AG09309 (cell line): ENCODE measurements at regions not wholly inside any gene's neighbourhood (a gene's known extent, or its start where the extent isn't known, plus 50 kb on each side); places are given as distances from the start of the nearest gene placed in this dataset.

Source experiments
- DNase-seq: peaks from one replicate; pipeline ENCODE4 v3.0.0-alpha.2; 2010; ENCODE audit warnings: low read depth
- H3K4me3 ChIP-seq: 2 replicates; pipeline ENCODE4 v1.5.1; 2011; ENCODE audit warnings: mild to moderate bottlenecking, low read depth, low read length, moderate library complexity; ENCODE audit not compliant: control insufficient read depth
- TF ChIP-seq, protein P1 (sequence below): IDR thresholded peaks from 2 replicates; pipeline ENCODE4 v1.5.1; 2011; ENCODE audit warnings: mild to moderate bottlenecking, low read depth, low read length, inconsistent platforms; ENCODE audit not compliant: insufficient read depth, control insufficient read depth; ENCODE audit errors: missing control alignments

GRCh38 chr1:90650401-90650800 is 66.7 kb downstream of the BARHL2 start:
- TF ChIP-seq, protein P1, sequence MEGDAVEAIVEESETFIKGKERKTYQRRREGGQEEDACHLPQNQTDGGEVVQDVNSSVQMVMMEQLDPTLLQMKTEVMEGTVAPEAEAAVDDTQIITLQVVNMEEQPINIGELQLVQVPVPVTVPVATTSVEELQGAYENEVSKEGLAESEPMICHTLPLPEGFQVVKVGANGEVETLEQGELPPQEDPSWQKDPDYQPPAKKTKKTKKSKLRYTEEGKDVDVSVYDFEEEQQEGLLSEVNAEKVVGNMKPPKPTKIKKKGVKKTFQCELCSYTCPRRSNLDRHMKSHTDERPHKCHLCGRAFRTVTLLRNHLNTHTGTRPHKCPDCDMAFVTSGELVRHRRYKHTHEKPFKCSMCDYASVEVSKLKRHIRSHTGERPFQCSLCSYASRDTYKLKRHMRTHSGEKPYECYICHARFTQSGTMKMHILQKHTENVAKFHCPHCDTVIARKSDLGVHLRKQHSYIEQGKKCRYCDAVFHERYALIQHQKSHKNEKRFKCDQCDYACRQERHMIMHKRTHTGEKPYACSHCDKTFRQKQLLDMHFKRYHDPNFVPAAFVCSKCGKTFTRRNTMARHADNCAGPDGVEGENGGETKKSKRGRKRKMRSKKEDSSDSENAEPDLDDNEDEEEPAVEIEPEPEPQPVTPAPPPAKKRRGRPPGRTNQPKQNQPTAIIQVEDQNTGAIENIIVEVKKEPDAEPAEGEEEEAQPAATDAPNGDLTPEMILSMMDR: no peak
- no peak overlapping the region for H3K4me3 ChIP-seq
- no peak for DNase-seq

DNA sequence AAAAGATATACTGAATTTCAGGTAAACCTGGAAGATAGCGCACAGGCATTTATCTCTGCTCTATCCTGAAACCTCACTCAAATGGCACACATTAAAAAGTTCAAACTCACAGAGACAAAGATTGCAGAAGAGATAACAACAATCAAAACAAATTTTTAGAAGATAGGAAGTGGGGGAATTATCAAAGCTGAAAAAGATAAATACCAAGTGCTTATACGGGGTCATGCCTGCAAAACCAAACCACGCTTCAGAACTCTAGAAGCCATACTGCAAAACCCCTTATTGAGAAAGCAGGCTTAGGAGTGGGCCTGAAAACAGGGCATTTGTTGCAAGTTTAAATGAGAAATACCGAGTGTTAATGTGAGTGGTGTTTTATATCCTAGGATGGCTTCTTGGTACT is 76.8 kb downstream of the BARHL2 start:
- H3K4me3 ChIP-seq: no peak overlapping the region
- no peak for DNase-seq
- TF ChIP-seq, protein P1: no peak

DNA sequence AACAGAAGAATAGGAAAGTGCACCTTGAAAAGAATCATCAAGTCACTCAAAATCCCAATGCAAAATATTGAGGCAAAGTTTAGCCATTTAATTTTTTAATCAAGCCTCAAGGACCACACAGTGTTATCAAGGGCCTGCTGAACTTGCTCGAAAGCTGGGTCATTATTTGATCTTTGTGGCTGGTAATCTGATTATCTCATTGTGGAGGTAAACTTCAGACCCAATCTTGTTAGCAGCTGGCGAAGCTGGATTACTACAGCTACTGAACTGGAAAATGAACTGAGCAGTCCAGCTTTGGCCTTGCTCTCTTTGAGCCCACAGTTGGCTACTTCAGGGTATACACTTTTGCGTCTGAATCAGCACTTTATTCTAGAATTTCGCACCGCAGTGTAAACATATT is 94.4 kb downstream of the BARHL2 start:
- H3K4me3 ChIP-seq: no peak overlapping the region
- no peak for DNase-seq
- TF ChIP-seq, protein P1: no peak

DNA sequence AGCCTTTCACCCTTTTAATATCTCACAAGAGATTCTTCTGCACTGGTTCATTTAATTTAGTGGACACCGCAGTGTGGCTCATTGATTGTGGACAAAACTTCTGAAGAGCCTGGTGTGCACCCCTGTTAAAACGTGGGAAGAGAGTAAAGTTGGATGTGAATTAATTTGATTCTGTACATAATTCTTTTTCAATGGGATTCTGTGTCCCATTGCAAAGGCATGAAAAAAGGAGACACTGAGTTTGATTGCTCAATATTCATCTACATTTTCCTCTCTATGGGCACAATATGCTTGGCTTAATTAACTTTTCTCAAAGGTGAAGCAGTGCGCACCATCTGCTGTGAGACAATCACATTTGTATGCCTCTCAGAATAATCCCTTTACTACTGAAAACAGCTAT is 95.1 kb downstream of the BARHL2 start:
- H3K4me3 ChIP-seq: no peak overlapping the region
- no peak for DNase-seq
- TF ChIP-seq, protein P1: no peak

GRCh38 chr1:90616395-90616794 is 100.7 kb downstream of the BARHL2 start:
- TF ChIP-seq, protein P1: no peak
- no peak for DNase-seq

GRCh38 chr1:90614872-90615271 is 102.2 kb downstream of the BARHL2 start:
- DNase-seq: no peak
- no peak overlapping the region for H3K4me3 ChIP-seq
- TF ChIP-seq, protein P1: peak; percentile 17

More at GRCh38 chr1:90616395-90616794, 100.7 kb downstream of the BARHL2 start:
- no peak overlapping the region for H3K4me3 ChIP-seq

GRCh38 chr1:90613371-90613770 is 103.7 kb downstream of the BARHL2 start:
- TF ChIP-seq, protein P1: no peak
- no peak for DNase-seq
- H3K4me3 ChIP-seq: no peak overlapping the region
